Neutrophil (primary cell): ENCODE measurements at regions not wholly inside any gene's neighbourhood (a gene's known extent, or its start where the extent isn't known, plus 50 kb on each side); places are given as distances from the start of the nearest gene placed in this dataset.
"Not testable (repeated sequence)": the region's sequence is repeated elsewhere in the genome, so short reads cannot be mapped to it uniquely, and the experiment has no call there.

ENCODE experiments used
- H3K27ac ChIP-seq: fragments of 200-600 bp; sonication (generic); 2 replicates; pipeline ENCODE4 v1.5.1; 2016; ENCODE audit warnings: mild to moderate bottlenecking, moderate library complexity
- H3K27me3 ChIP-seq: fragments of 200-600 bp; sonication (generic); 2 replicates; pipeline ENCODE4 v1.6.0; 2016; ENCODE audit warnings: mild to moderate bottlenecking
- H3K36me3 ChIP-seq: fragments of 200-600 bp; sonication (generic); 2 replicates; pipeline ENCODE4 v1.5.1; 2017
- H3K4me1 ChIP-seq, 2 experiments: fragments of 200-600 bp in 1 of 2; sonication (generic) in 1 of 2; 1 replicate in 1 of 2; 2 replicates in 1 of 2; pipeline versions ENCODE4 v1.5.1 to v1.6.1; 2013 to 2016; ENCODE audit warnings: low read depth in 1 of 2, low read length in 1 of 2, mild to moderate bottlenecking in 1 of 2, moderate library complexity in 1 of 2; ENCODE audit not compliant: control insufficient read depth in 1 of 2, insufficient read depth in 1 of 2
- H3K4me3 ChIP-seq, 2 experiments: fragments of 200-600 bp in 1 of 2; sonication (generic) in 1 of 2; 1 replicate in 1 of 2; 2 replicates in 1 of 2; pipeline ENCODE4 v1.5.1; 2013 to 2016; ENCODE audit warnings: low read depth in 1 of 2, low read length in 1 of 2, mild to moderate bottlenecking in 1 of 2, moderate library complexity in 1 of 2
- H3K9me3 ChIP-seq: fragments of 200-600 bp; sonication (generic); 2 replicates; pipeline ENCODE4 v1.5.1; 2016
- TF ChIP-seq, protein P1 (sequence below): fragments of 200-600 bp; sonication (generic); IDR thresholded peaks from 2 replicates; pipeline ENCODE4 v1.5.1; 2016; ENCODE audit warnings: antibody characterized with exemption

- Histone ChIP-seq H3K27ac (no peak overlapping the region), H3K4me3 (no peak overlapping the region), H3K9me3 (no peaks in the 10 kb centered on the region), H3K36me3 (no peaks in the 10 kb centered on the region), H3K4me1 (no peaks in the 10 kb centered on the region), H3K27me3 (no peaks in the 10 kb centered on the region)
- TF ChIP-seq, protein P1, sequence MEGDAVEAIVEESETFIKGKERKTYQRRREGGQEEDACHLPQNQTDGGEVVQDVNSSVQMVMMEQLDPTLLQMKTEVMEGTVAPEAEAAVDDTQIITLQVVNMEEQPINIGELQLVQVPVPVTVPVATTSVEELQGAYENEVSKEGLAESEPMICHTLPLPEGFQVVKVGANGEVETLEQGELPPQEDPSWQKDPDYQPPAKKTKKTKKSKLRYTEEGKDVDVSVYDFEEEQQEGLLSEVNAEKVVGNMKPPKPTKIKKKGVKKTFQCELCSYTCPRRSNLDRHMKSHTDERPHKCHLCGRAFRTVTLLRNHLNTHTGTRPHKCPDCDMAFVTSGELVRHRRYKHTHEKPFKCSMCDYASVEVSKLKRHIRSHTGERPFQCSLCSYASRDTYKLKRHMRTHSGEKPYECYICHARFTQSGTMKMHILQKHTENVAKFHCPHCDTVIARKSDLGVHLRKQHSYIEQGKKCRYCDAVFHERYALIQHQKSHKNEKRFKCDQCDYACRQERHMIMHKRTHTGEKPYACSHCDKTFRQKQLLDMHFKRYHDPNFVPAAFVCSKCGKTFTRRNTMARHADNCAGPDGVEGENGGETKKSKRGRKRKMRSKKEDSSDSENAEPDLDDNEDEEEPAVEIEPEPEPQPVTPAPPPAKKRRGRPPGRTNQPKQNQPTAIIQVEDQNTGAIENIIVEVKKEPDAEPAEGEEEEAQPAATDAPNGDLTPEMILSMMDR, result no peak
Measured at GRCh38 chrX:46117234-46117633, 428.0 kb downstream of the ZNF674 start.

GRCh38 chrX:46087310-46087709, 457.9 kb downstream of the ZNF674 start:
- not testable (repeated sequence) for H3K9me3 ChIP-seq, H3K36me3 ChIP-seq, H3K4me3 ChIP-seq, H3K27ac ChIP-seq, H3K4me1 ChIP-seq, H3K27me3 ChIP-seq

- not testable (repeated sequence) for H3K27me3 ChIP-seq, H3K27ac ChIP-seq, H3K36me3 ChIP-seq, H3K4me3 ChIP-seq, H3K4me1 ChIP-seq, H3K9me3 ChIP-seq
Measured at GRCh38 chrX:46080121-46080520, 465.1 kb downstream of the ZNF674 start.

GRCh38 chrX:46072791-46073190, 472.4 kb downstream of the ZNF674 start:
- no peaks in the 10 kb centered on the region for H3K4me1 ChIP-seq
- H3K36me3 ChIP-seq, result no peaks in the 10 kb centered on the region
- no peak overlapping the region for H3K4me3 ChIP-seq
- H3K27me3 ChIP-seq, result no peaks in the 10 kb centered on the region
- TF ChIP-seq, protein P1, result no peak
- H3K27ac ChIP-seq, result no peak overlapping the region
- H3K9me3 ChIP-seq, result no peaks in the 10 kb centered on the region

DNA sequence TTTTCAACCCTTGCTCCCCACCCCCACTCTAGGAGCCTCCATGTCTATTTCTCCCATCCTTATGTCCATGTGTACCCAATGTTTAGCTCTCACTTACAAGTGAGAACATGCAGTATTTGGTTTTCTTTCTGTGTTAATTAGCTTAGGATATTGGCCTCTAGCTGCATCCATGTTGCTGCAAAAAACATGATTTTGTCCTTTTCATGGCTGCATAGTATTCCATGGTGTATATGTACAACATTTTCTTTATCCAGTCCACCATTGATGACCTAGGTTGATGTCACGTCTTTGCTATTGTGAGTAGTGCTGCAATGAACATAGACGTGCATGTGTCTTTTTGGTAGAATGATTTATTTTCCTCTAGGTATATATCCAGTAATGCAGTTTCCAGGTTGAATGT, 472.8 kb downstream of the ZNF674 start:
- Histone ChIP-seq H3K36me3 (no peaks in the 10 kb centered on the region), H3K27ac (no peak overlapping the region), H3K4me1 (no peaks in the 10 kb centered on the region), H3K27me3 (no peaks in the 10 kb centered on the region), H3K9me3 (no peaks in the 10 kb centered on the region), H3K4me3 (no peak overlapping the region)
- TF ChIP-seq, protein P1, result no peak

- no peak overlapping the region for H3K4me3 ChIP-seq
- TF ChIP-seq, protein P1, result no peak
- H3K27ac ChIP-seq, result no peak overlapping the region
- no peaks in the 10 kb centered on the region for H3K9me3 ChIP-seq
- no peaks in the 10 kb centered on the region for H3K27me3 ChIP-seq
- no peaks in the 10 kb centered on the region for H3K36me3 ChIP-seq
- no peaks in the 10 kb centered on the region for H3K4me1 ChIP-seq
Measured at GRCh38 chrX:46070421-46070820, 474.8 kb downstream of the ZNF674 start.

GRCh38 chrX:46059316-46059715, 485.9 kb downstream of the ZNF674 start:
- Histone ChIP-seq H3K4me3 (no peak overlapping the region), H3K27ac (no peak overlapping the region), H3K27me3 (no peaks in the 10 kb centered on the region), H3K4me1 (no peaks in the 10 kb centered on the region), H3K9me3 (no peaks in the 10 kb centered on the region), H3K36me3 (no peaks in the 10 kb centered on the region)
- TF ChIP-seq, protein P1, result no peak
